Activated B cell treated with CpG ODN at 0.5 μM for 24 hours (primary cell): ENCODE measurements at regions not wholly inside any gene's neighbourhood (a gene's known extent, or its start where the extent isn't known, plus 50 kb on each side); places are given as distances from the start of the nearest gene placed in this dataset.

Experiments
- ATAC-seq: fragments of 200-7000 bp; cut with Tn5 transposase; one replicate; pipeline ENCODE4 v1.10.0; 2021; ENCODE audit warnings: low read depth, mild to moderate bottlenecking, moderate library complexity
- CTCF ChIA-PET: fragments of 350-600 bp; sonication (Branson Sonifier 250); formaldehyde crosslinking; loops from one replicate; lab custom pipeline; 2021; ENCODE audit warnings: antibody characterized with exemption; lab: Charles Lee
- POLR2A ChIA-PET: fragments of 350-600 bp; sonication (Branson Sonifier 250); formaldehyde crosslinking; loops from one replicate; lab custom pipeline; 2021; ENCODE audit warnings: antibody characterized with exemption; lab: Charles Lee
- DNase-seq: peaks from one replicate; pipeline ENCODE4 v3.0.0; 2022
- H3K27ac Mint-ChIP-seq: one replicate; pipeline ENCODE4 v1.8.0; 2020; ENCODE audit warnings: mixed read lengths
- H3K27me3 Mint-ChIP-seq: one replicate; pipeline ENCODE4 v1.8.0; 2021; ENCODE audit warnings: mixed read lengths
- H3K36me3 Mint-ChIP-seq: one replicate; pipeline ENCODE4 v1.8.0; 2021; ENCODE audit warnings: low read depth, mixed read lengths
- H3K4me1 Mint-ChIP-seq: one replicate; pipeline ENCODE4 v1.8.0; 2021; ENCODE audit warnings: mixed read lengths
- H3K4me3 Mint-ChIP-seq: one replicate; pipeline ENCODE4 v1.8.0; 2020; ENCODE audit warnings: mild to moderate bottlenecking, mixed read lengths
- H3K9me3 Mint-ChIP-seq: one replicate; pipeline ENCODE4 v1.8.0; 2020; ENCODE audit warnings: mixed read lengths
- CTCF ChIP-seq: fragments of 200-600 bp; IDR thresholded peaks from one replicate; pipeline ENCODE4 v1.8.0; 2022; ENCODE audit warnings: antibody characterized with exemption, mild to moderate bottlenecking
- intact Hi-C: fragments of 100-400 bp; cut with micrococcal nuclease; formaldehyde crosslinking; loops from one replicate; pipeline ENCODE4 v1.15.1; 2024

DNA sequence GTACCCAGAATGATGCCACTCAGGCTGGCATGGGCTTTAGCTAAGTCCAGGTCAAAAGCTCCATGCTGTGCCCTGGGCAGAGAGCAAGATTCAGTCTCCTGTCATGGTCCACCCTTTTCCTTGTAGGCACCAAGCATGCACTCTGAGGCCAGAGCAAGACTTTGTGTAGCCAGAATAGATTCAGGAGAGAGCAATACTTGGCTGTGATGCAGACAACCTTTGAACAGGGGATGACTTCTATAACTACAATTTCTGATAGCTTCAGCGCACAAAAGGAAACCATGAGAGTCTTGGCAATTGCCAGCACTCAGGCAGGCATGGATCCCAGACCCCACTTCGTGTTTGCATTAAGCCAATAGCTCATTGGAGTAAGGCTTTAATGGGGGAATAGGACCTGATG, 510.6 kb downstream of the RAB28 start:
- no peak for TF ChIP-seq CTCF
- Mint-ChIP-seq H3K36me3 (no peaks in the 10 kb centered on the region), H3K4me3 (no peak overlapping the region), H3K9me3 (no peaks in the 10 kb centered on the region), H3K27ac (no peak overlapping the region), H3K27me3 (no peaks in the 10 kb centered on the region), H3K4me1 (no peaks in the 10 kb centered on the region)
- DNase-seq = no peak
- ChIA-PET POLR2A (no interaction called here), CTCF (no interaction called here)
- intact Hi-C loops = no loop called here
- no peak for ATAC-seq

DNA sequence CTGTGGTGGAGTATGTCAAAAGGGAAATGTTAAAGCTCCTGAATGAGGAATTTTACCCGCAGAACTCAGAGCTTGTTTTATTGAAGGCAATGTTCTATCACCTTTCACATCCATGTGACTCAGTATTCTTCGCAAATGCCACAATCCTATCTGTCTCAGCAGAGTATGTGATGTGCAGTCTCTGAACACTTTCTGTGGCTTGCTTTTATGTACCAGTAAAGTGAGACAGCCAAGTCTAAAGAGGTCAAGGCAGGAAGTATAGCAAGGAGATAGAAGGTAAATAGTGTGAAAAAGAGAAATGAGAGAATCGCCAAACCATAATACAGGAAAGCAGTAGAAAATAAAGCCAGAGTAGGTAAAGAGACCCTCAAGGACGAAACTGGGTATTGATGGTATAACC, 515.8 kb downstream of the RAB28 start:
- no peak overlapping the region for H3K27ac Mint-ChIP-seq
- ChIA-PET POLR2A (no interaction called here), CTCF (no interaction called here)
- no peak for ATAC-seq
- DNase-seq = no peak
- H3K36me3 Mint-ChIP-seq = no peaks in the 10 kb centered on the region
- H3K9me3 Mint-ChIP-seq = no peaks in the 10 kb centered on the region
- H3K4me1 Mint-ChIP-seq = no peaks in the 10 kb centered on the region
- intact Hi-C loops = no loop called here
- TF ChIP-seq CTCF = no peak
- no peak overlapping the region for H3K4me3 Mint-ChIP-seq
- no peaks in the 10 kb centered on the region for H3K27me3 Mint-ChIP-seq

GRCh38 chr4:12966726-12967125, 517.4 kb downstream of the RAB28 start:
- ATAC-seq = no peak
- CTCF ChIA-PET = no interaction called here
- no peaks in the 10 kb centered on the region for H3K9me3 Mint-ChIP-seq

GRCh38 chr4:12965334-12965733, 518.8 kb downstream of the RAB28 start:
- DNase-seq = no peak
- H3K27me3 Mint-ChIP-seq = no peaks in the 10 kb centered on the region
- H3K9me3 Mint-ChIP-seq = no peaks in the 10 kb centered on the region
- H3K4me1 Mint-ChIP-seq = no peaks in the 10 kb centered on the region
- no peak for ATAC-seq
- H3K36me3 Mint-ChIP-seq = no peaks in the 10 kb centered on the region
- ChIA-PET CTCF (no interaction called here), POLR2A (no interaction called here)
- intact Hi-C loops = no loop called here
- no peak for TF ChIP-seq CTCF
- H3K27ac Mint-ChIP-seq = no peak overlapping the region
- H3K4me3 Mint-ChIP-seq = no peak overlapping the region

More at GRCh38 chr4:12966726-12967125, 517.4 kb downstream of the RAB28 start:
- Mint-ChIP-seq H3K27ac (no peak overlapping the region), H3K4me3 (no peak overlapping the region), H3K36me3 (no peaks in the 10 kb centered on the region), H3K4me1 (no peaks in the 10 kb centered on the region), H3K27me3 (no peaks in the 10 kb centered on the region)
- DNase-seq = no peak
- intact Hi-C loops = no loop called here
- POLR2A ChIA-PET = no interaction called here
- TF ChIP-seq CTCF = no peak

GRCh38 chr4:12963912-12964311, 520.2 kb downstream of the RAB28 start:
- no peak overlapping the region for H3K4me3 Mint-ChIP-seq
- H3K27me3 Mint-ChIP-seq = no peaks in the 10 kb centered on the region
- ChIA-PET POLR2A (no interaction called here), CTCF (no interaction called here)
- no peaks in the 10 kb centered on the region for H3K36me3 Mint-ChIP-seq
- ATAC-seq (no peak), DNase-seq (no peak)
- H3K27ac Mint-ChIP-seq = no peak overlapping the region
- no peak for TF ChIP-seq CTCF
- intact Hi-C loops = no loop called here
- H3K4me1 Mint-ChIP-seq = no peaks in the 10 kb centered on the region
- no peaks in the 10 kb centered on the region for H3K9me3 Mint-ChIP-seq
